ENCODE measurements at regions not wholly inside any gene's neighbourhood (a gene's known extent, or its start where the extent isn't known, plus 50 kb on each side); places are given as distances from the start of the nearest gene placed in this dataset.

DNA sequence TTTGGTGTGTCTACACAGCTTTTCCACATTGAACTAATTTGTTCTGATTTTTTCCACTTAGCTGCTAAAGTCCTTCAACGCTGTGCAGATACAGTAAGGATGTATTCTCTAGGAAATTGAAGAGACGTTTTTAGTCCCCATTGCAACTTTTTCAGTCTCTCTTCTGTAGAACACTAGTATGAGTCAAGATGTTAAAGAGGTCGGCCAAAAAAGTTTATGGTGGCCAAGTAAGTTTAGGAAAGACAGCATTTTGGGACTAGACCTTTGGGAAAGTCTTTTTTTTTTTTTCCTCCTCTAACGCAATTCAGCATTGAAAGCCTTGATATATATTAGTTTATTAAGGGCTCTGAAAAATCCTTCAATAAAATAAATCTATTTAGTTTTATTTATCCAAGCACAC lies 243.5 kb upstream of the FBXL7 start:
- TF ChIP-seq POLR2A (IDR thresholded peaks at IDR 0.05) (no peak), POLR2AphosphoS5 (IDR thresholded peaks at IDR 0.05) (no peak), EP300 (IDR thresholded peaks at IDR 0.05) (no peak)
- TF ChIP-seq, protein P1, sequence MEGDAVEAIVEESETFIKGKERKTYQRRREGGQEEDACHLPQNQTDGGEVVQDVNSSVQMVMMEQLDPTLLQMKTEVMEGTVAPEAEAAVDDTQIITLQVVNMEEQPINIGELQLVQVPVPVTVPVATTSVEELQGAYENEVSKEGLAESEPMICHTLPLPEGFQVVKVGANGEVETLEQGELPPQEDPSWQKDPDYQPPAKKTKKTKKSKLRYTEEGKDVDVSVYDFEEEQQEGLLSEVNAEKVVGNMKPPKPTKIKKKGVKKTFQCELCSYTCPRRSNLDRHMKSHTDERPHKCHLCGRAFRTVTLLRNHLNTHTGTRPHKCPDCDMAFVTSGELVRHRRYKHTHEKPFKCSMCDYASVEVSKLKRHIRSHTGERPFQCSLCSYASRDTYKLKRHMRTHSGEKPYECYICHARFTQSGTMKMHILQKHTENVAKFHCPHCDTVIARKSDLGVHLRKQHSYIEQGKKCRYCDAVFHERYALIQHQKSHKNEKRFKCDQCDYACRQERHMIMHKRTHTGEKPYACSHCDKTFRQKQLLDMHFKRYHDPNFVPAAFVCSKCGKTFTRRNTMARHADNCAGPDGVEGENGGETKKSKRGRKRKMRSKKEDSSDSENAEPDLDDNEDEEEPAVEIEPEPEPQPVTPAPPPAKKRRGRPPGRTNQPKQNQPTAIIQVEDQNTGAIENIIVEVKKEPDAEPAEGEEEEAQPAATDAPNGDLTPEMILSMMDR (IDR thresholded peaks at IDR 0.05): no peak
